HG03432 (cell line): ENCODE measurements at regions not wholly inside any gene's neighbourhood (a gene's known extent, or its start where the extent isn't known, plus 50 kb on each side); places are given as distances from the start of the nearest gene placed in this dataset.
A peak's percentile ranks its signal among the peaks of the same experiment; 100 is the strongest.
"Not testable (repeated sequence)": the region's sequence is repeated elsewhere in the genome, so short reads cannot be mapped to it uniquely, and the experiment has no call there.

Experiments used
- ATAC-seq: cut with Tn5 transposase; IDR thresholded peaks from one replicate; pipeline ENCODE4 v1.9.1; 2021; ENCODE audit warnings: mild to moderate bottlenecking, moderate library complexity; ENCODE audit not compliant: unreplicated experiment

GRCh38 chr1:197850918-197851317 is 51.5 kb upstream of the C1orf53 start:
- ATAC-seq: no peak

GRCh38 chr1:197850042-197850441 is 52.4 kb upstream of the C1orf53 start:
- no peak for ATAC-seq

- no peak for ATAC-seq
Measured at GRCh38 chr1:197848350-197848749, 54.1 kb upstream of the C1orf53 start.

- ATAC-seq: no peak
Measured at GRCh38 chr1:197845886-197846285, 56.5 kb upstream of the C1orf53 start.

- no peak for ATAC-seq
Measured at GRCh38 chr1:197844651-197845050, 57.8 kb upstream of the C1orf53 start.

- ATAC-seq: no peak
Measured at GRCh38 chr1:197843401-197843800, 59.0 kb upstream of the C1orf53 start.

GRCh38 chr1:197842646-197843045 is 59.8 kb upstream of the C1orf53 start:
- no peak for ATAC-seq

- ATAC-seq: no peak
Measured at GRCh38 chr1:197841883-197842553, 60.4 kb upstream of the C1orf53 start.

- no peak for ATAC-seq
Measured at GRCh38 chr1:197841158-197841557, 61.3 kb upstream of the C1orf53 start.

GRCh38 chr1:197839786-197840185 is 62.6 kb upstream of the C1orf53 start:
- not testable (repeated sequence) for ATAC-seq

- peak; percentile 72 for ATAC-seq
Measured at GRCh38 chr1:197838836-197839235, 63.6 kb upstream of the DENND1B start.

GRCh38 chr1:197837911-197838310 is 62.6 kb upstream of the DENND1B start:
- ATAC-seq: no peak

GRCh38 chr1:197836356-197836755 is 61.1 kb upstream of the DENND1B start:
- ATAC-seq: not testable (repeated sequence)

GRCh38 chr1:197829011-197829410 is 53.7 kb upstream of the DENND1B start:
- ATAC-seq: not testable (repeated sequence)

GRCh38 chr1:197825541-197825940 is 50.3 kb upstream of the DENND1B start:
- ATAC-seq: no peak
